GM18861 (cell line): ENCODE measurements at regions not wholly inside any gene's neighbourhood (a gene's known extent, or its start where the extent isn't known, plus 50 kb on each side); places are given as distances from the start of the nearest gene placed in this dataset.
"Not testable (repeated sequence)": the region's sequence is repeated elsewhere in the genome, so short reads cannot be mapped to it uniquely, and the experiment has no call there.

Experiments
- ATAC-seq: cut with Tn5 transposase; IDR thresholded peaks from one replicate; pipeline ENCODE4 v1.9.1; 2021; ENCODE audit not compliant: unreplicated experiment

DNA sequence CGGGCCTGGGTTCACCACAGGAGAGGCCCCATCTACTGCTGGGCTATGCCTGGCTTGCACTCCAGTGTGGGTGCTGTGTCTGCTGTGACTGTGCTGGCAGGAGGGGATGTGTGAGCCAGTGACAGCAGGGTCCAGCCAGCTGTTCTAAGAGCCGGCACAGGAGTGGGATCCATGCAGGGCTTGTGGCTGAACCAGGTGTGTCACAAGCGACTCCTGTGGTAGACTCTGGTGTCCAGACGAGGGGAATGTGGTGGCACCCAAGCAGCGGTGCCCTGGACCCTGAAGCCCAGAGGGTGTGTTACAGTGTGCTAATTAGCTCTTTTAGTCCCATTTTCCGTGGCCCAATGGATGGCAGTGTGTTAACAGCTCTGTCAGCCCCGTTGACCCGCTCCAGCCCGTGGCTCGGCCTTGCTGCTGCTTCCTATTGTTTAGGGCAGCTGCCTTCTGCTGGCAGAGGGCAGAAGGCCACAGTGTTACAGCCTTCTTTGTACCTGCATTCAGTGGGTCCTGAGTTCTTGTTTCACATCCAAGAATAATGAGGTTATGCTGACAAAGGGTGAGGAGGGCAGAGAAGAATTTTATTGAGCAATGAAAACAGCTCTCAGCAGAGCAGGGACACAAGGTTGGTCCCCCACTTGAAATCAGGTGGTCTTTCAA, 78.5 kb upstream of the RNU6-1 start:
- ATAC-seq, result no peak

DNA sequence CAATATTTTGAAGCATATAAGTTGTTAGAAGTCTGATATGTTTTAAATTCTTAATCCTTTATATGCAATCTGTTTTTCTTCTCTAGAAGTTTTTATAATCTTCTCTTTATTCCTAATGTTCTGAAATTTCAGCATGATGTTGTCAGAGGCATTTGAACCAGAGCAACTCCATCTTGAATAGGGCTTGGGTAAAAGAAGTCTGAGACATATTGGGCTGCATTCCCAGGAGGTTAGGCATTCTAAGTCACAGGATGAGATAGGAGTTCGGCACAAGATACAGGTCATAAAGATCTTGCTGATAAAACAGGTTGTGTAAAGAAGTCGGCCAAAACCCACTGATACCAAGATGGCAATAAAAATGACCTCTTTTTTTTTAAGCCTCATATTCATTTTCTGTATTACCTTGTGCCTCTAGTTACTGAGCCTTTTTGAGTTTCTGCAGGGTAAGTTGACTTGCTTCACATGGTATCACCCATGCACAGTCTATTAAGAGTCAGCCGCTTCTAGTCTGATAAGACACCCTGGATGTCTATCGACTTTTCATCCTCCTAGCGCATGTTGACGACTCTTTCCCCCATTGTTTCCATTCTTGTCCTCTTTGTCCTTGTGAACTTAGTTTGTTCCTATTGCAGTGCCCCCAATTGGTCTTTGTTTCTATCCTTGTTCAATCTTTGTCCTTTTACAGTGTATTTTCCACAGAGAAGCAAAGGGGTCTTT, 80.8 kb upstream of the RNU6-1 start:
- ATAC-seq, result no peak

DNA sequence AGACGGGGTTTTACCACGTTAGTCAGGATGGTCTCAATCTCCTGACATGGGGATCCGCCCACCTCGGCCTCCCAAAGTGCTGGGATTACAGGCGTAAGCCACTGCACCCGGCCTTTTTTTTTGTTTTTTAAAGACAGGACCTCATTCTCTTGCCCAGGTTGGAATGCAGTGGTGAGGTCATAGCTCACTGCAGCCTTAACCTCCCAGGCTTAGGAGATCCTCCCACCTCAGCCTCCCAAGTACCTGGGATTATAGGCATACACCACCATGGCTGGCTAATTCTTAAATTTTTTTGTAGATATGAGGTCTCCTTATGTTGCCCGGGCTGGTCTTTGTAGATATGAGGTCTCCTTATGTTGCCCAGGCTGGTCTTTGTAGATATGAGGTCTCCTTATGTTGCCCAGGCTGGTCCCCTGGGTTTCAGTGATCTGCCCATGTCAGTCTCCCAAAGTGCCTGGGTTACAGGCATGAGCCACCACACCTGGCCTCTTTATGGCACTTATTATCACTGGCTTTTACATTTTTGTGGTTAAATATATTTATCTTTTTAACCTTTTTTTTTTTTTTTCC, 82.3 kb upstream of the RNU6-1 start:
- no peak for ATAC-seq

DNA sequence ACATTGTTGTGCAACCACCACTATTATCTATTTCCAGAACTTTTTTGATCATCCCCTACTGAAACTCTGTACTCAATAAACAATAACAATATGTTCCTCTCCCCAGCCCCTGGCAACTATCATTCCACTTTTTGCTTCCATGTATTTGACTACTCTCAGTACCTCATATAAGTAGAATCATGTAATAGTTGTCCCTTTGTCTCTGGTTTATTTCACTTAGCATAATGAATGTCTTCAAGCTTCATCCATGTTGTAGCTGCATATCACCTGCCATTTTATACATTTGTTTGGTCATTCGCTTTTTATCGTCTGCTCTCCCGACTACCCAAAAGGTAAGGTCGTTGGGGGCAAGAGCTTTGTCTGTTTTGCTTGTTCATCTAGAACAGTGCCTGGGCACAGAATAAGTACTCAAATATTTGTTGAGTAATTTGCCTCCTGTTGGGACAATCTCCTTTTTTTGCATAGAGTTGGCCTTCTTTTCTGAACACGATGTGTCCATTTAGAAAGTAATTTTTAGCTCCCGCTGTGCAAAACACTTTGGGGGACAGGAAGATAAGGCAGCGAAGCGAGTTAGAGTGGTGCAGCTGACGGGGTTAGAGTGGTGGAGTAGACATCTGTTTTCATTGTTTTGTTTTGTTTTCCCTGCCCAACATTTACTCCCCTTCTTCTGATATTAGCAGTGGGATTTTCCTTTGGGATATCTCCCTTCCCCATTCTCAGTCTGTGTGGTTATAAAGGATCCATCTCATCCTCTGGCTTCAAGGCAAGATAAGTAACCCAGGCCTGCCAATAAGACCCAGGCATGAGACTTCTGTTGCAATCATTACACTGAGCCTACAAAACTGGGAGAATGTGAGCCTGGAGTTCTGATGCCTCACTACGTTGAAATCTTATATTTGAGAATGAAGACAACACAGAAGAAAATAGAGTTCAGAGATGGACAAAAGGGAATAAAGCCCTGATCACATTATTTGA, 83.4 kb upstream of the RNU6-1 start:
- ATAC-seq, result no peak

DNA sequence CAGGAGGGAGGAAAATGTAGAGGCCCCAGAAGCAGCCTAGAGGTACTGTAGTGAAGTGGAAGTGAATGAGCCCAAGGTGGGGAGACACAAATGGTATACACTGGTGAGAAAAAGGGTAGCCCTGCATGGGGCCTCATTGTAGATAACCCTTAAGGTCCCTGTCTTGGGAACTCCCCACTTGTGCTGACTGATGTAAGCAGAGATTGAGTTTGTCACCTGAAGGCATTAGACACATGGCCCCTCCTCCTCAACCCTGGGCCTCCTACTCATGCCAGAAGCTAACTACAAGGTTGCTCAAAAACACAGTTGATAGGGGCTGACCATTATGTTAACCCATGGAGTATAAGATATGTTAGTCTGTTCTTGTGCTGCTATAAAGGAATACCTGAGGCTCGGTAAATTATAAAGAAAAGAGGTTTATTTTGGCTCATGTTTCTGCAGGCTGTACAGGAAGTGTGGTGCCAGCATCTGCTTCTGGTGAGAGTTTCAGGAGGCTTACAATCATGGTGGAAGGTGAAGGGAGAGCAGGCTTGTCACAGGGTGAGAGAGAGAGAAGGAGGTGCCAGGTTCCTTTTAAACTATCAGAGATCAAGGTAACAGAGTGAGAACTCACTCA, 84.6 kb upstream of the RNU6-1 start:
- no peak for ATAC-seq

DNA sequence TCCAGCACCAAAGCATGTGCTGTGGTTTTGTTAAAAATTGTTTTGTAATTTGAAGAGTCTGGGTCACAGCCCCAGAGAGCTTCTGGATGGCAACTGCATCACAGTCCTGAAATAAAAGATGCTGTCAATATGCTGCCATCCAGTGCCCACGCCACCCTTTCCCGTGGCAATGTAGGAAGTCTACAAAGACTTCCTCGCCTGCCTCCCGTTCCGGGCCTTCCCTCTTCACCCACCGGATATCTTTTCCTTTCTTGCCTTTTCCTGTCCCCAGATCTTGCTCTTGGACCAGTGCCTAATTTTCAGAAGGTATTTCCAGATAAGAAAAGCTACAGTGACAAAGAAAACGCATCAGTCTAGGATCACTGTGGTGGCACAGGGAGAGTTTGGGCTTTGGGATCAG, 85.3 kb upstream of the RNU6-1 start:
- no peak for ATAC-seq

DNA sequence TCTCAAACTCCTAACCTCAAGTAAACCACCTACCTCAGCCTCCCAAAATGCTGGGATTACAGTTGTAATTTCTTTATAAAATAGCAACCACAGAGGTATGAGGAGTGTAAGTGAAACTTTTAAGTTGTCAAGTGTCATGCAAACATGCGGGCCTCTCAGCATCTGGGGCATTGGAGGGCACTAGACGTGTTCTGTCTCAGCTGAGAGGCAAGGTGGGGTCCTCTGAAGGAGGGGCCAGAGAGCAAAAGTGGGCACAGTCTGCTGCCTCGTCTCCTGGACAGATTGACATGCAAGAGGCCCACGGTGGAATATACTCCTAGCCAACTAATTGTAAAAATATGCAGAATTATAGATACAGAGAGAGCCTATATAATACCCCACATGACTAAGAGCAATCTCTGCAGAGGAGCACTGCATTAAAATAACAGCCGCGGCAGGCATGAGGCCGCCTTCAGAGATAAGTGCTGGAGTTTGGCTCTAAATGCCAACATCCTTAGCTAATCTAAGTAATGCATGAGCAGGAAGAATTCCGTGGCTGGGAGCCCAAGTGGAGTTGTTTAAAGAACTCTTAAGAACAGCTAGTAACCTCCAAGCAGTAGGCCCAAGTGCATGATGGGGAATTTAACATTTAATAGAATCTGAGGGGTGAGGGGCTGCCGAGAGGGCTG, 87.8 kb upstream of the RNU6-1 start:
- ATAC-seq, result no peak

DNA sequence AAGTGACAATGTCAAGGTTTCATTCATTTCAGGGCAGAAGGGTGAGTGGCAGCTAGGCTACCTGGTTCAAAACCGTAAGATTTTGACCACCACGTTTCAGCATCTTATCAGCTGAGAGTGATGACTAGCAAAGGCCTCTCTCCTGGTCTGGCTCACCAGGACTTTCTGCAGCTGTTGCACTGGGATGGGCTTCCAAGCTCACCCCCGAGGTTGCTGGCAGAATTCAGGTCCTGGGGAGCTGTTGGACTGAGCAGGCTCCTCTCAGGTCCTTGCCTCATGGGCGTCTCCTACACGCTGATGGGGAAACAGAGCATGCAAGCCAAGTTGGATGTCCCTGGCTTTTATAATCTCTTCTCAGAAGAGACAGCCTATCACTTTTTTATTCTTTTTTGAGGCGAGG, 88.8 kb upstream of the RNU6-1 start:
- ATAC-seq, result no peak

GRCh38 chr15:67930720-67931119, 90.9 kb upstream of the RNU6-1 start:
- ATAC-seq, result no peak

DNA sequence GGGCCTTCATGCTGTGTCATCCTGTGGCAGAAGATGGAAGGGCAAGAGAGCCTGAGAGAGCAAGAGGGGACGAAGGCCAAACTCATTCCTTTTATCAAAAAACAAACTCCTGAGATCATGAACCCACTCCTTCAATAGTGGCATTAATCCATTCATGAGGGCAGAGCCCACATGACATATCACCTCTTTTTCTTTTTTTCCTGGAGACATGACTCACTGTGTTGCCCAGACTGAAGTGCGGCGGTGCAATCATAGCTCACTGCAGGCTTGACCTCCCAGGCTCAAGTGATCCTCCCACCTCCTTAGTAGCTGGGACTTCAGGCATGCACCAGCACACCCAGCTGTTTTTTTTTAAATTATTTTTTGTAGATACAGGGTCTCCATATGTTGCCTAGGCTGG, 92.0 kb upstream of the RNU6-1 start:
- no peak for ATAC-seq

DNA sequence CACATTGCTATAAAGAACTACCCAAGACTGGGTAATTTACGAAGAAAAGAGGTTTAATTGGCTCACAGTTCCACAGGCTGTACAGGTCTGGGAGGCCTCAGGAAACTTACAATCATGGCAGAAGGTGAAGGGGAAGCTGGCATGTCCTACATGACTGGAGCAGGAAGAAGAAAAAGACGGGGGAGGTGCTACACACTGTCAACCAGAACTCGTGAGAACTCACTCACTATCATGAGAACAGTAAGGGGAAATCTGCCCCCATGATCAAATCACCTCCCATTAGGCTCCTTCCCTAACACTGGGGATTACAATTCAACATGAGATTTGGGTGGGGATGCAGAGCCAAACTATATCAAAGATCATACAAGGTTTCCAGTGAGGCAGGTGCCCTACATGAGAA, 94.3 kb upstream of the RNU6-1 start:
- not testable (repeated sequence) for ATAC-seq

DNA sequence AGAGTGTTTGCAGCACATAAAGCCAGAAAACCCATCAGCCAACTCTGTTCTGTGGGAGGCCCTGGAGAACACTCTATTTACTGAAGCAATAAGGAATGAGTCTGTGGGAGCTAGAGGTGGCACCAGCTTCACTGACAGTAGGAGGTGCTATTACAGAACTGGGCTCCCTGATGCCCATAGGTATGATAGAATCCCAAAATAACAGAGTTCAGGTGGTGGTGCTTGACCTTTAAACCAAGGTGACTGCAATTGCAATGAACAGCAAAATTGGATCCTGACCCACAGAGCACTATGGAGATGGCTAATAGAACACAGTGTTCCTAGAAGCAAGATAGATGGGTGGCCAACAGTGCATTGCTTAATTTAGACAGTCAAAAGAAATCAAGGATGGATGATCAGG, 95.4 kb upstream of the RNU6-1 start:
- no peak for ATAC-seq

DNA sequence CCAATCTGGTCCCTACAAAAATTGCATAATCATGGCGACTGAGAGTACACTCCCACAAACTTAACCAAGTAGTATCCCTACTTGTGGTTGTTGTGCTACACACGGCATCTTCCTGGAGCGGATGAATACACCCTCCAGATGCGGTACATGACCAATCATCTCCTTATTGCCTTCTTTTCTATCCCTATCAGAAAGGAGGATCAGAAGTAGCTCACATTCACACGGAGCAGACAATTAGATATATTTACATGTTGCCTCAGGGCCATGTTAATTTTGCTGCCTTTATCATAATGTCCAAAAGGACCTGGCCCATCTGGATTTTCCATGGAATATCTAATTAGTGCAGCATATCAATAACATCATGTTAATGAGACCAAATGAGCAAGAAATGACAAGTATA, 96.4 kb upstream of the RNU6-1 start:
- ATAC-seq, result no peak

- no peak for ATAC-seq
Measured at GRCh38 chr15:67937153-67937761, 97.4 kb upstream of the RNU6-1 start.

- ATAC-seq, result not testable (repeated sequence)
Measured at GRCh38 chr15:67939179-67939578, 99.3 kb upstream of the RNU6-1 start.

DNA sequence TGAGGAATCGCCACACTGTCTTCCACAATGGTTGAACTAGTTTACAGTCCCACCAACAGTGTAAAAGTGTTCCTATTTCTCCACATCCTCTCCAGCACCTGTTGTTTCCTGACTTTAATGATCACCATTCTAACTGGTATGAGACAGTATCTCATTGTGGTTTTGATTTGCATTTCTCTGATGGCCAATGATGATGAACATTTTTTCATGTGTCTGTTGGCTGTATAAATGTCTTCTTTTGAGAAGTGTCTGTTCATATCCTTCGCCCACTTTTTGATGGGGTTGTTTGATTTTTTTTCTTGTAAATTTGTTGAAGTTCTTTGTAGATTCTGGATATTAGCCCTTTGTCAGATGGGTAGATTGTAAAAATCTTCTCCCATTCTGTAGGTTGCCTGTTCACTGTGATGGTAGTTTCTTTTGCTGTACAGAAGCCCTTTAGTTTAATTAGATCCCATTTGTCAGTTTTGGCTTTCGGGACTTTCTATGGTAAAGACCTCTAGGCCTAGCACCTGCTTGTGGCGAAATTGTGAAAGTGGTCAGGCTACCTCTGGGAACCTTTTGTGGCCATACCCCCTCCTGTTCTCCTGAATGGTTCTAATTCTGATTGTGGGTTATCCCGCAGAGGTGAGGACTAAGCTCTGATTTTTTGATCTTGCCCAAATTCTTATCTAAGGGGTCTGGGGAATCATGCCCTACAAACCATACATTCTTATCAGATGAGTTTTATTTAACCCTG, 99.9 kb upstream of the RNU6-1 start:
- not testable (repeated sequence) for ATAC-seq

GRCh38 chr15:67940324-67940719, 100.5 kb upstream of the RNU6-1 start:
- ATAC-seq, result no peak

GRCh38 chr15:67941648-67942310, 101.9 kb upstream of the RNU6-1 start:
- ATAC-seq, result no peak

GRCh38 chr15:67943475-67943874, 103.6 kb upstream of the RNU6-1 start:
- no peak for ATAC-seq
